GM23338 (cell line): ENCODE measurements at regions not wholly inside any gene's neighbourhood (a gene's known extent, or its start where the extent isn't known, plus 50 kb on each side); places are given as distances from the start of the nearest gene placed in this dataset.

Experiments
- CREB1 ChIP-seq: fragments of 250-450 bp; sonication (Bioruptor Pico); IDR thresholded peaks from 2 replicates; pipeline ENCODE4 v1.5.0; 2020; ENCODE audit warnings: low read depth, mild to moderate bottlenecking, moderate library complexity
- CTCF ChIP-seq, 2 experiments: fragments of 200-600 bp in 1 of 2; sonication (generic) in 1 of 2; conservative IDR thresholded peaks; 2 replicates each; pipeline versions ENCODE4 v1.5.1 to v1.6.1; 2016 to 2017; ENCODE audit warnings: antibody characterized with exemption in 2 of 2, low read depth in 2 of 2, mild to moderate bottlenecking in 2 of 2, moderate library complexity in 1 of 2
- EZH2 ChIP-seq: fragments of 200-600 bp; sonication (generic); IDR thresholded peaks from one replicate; pipeline ENCODE4 v1.8.0; 2017; ENCODE audit warnings: antibody characterized with exemption, mild to moderate bottlenecking, low read depth; ENCODE audit not compliant: unreplicated experiment
- EZH2phosphoT487 ChIP-seq: fragments of 200-600 bp; sonication (generic); IDR thresholded peaks from one replicate; pipeline ENCODE4 v1.8.1; 2018; ENCODE audit warnings: antibody characterized with exemption; ENCODE audit not compliant: unreplicated experiment
- POLR2AphosphoS5 ChIP-seq: IDR thresholded peaks from 2 replicates; pipeline ENCODE4 v1.6.1; 2016; ENCODE audit warnings: antibody characterized with exemption, low read depth

GRCh38 chr18:8951491-8951890, 151.0 kb upstream of the NDUFV2 start:
- TF ChIP-seq CTCF (conservative IDR thresholded peaks at IDR 0.05; ENCODE audit: low read depth in 2 of 2) (no peak), POLR2AphosphoS5 (no peak), EZH2 (no peak), CREB1 (CRISPR knock-in tag) (no peak), EZH2phosphoT487 (no peak)
